ENCODE measurements at regions not wholly inside any gene's neighbourhood (a gene's known extent, or its start where the extent isn't known, plus 50 kb on each side); places are given as distances from the start of the nearest gene placed in this dataset.

GRCh38 chr3:41001556-41001955 lies 197.7 kb upstream of the CTNNB1 start:
- H3K4me1 ChIP-seq = no peaks in the 10 kb centered on the region
- H3K27ac ChIP-seq = no peak overlapping the region
- no peaks in the 10 kb centered on the region for H3K27me3 ChIP-seq
- TF ChIP-seq CTCF (IDR thresholded peaks at IDR 0.05) (no peak), POLR2A (IDR thresholded peaks at IDR 0.05) (no peak)
- no peaks in the 10 kb centered on the region for H3K36me3 ChIP-seq
- H3K4me3 ChIP-seq = no peak overlapping the region
- H3K9me3 ChIP-seq = no peaks in the 10 kb centered on the region
- DNase-seq = no peak

DNA sequence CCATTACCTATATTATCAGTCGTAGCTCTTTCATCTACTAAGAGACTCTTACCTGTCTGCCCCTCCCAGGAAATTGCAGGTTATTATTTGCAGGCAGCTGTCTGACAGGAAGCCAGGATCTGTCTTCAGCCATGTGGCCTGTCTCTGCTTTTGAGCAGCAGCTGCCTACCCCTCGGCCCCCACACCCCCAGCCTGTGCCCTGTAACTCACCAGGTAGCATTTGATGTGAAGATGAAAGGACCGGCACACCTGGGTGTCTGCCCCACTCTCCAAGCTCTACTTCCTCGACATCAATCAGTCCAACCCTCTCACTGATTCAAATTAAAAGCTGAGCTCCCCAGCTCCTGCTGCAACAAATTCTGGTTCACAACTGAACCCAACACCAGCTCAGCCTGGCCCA lies 197.2 kb upstream of the CTNNB1 start:
- Histone ChIP-seq H3K27ac (no peak overlapping the region), H3K36me3 (no peaks in the 10 kb centered on the region), H3K27me3 (no peaks in the 10 kb centered on the region), H3K4me1 (no peaks in the 10 kb centered on the region), H3K4me3 (no peak overlapping the region), H3K9me3 (no peaks in the 10 kb centered on the region)
- no peak for TF ChIP-seq CTCF (IDR thresholded peaks at IDR 0.05)
- no peak for TF ChIP-seq POLR2A (IDR thresholded peaks at IDR 0.05)
- no peak for DNase-seq

DNA sequence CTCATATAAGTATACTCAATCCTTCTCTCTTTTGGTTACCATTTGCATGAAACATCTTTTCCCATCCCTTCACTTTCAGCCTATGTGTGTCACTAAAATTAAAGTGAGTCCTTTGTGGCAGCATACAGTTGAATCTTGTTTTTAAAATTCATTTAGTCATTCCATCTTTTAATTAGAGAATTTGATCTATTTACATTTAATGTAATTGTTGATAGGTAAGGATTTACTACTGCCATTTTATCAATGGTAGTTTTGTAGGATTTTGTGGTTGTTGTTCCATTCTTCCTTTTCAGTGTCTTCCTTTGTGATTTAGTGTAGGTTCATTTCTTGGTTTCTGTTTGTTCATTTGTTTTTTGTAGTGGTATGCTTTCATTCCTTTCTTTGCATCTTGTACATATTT lies 191.9 kb upstream of the CTNNB1 start:
- H3K27me3 ChIP-seq = no peaks in the 10 kb centered on the region
- TF ChIP-seq CTCF (IDR thresholded peaks at IDR 0.05) = no peak
- TF ChIP-seq POLR2A (IDR thresholded peaks at IDR 0.05) = no peak
- peaks cover 0 to 3% (median 0%) of the 10 kb centered on the region in 4 donors for H3K9me3 ChIP-seq

GRCh38 chr3:41011854-41012253 lies 187.5 kb upstream of the CTNNB1 start:
- H3K4me1 ChIP-seq = no peaks in the 10 kb centered on the region
- H3K27me3 ChIP-seq = no peaks in the 10 kb centered on the region
- H3K27ac ChIP-seq = no peak overlapping the region
- no peak for TF ChIP-seq POLR2A (IDR thresholded peaks at IDR 0.05)
- TF ChIP-seq CTCF (IDR thresholded peaks at IDR 0.05) = no peak
- peaks cover 0 to 3% (median 0%) of the 10 kb centered on the region in 4 donors for H3K9me3 ChIP-seq
- no peak overlapping the region for H3K4me3 ChIP-seq
- no peak for DNase-seq
- no peaks in the 10 kb centered on the region for H3K36me3 ChIP-seq

More for the DNA sequence above, 191.9 kb upstream of the CTNNB1 start:
- Histone ChIP-seq H3K36me3 (no peaks in the 10 kb centered on the region), H3K4me1 (no peaks in the 10 kb centered on the region), H3K27ac (no peak overlapping the region), H3K4me3 (no peak overlapping the region)
- no peak for DNase-seq

GRCh38 chr3:41018855-41019254 lies 180.4 kb upstream of the CTNNB1 start:
- H3K4me1 ChIP-seq = no peaks in the 10 kb centered on the region
- H3K9me3 ChIP-seq = no peaks in the 10 kb centered on the region
- H3K4me3 ChIP-seq = no peak overlapping the region
- TF ChIP-seq POLR2A (IDR thresholded peaks at IDR 0.05) (no peak), CTCF (IDR thresholded peaks at IDR 0.05) (no peak)
- H3K36me3 ChIP-seq = no peaks in the 10 kb centered on the region
- no peak for DNase-seq
- H3K27ac ChIP-seq = no peak overlapping the region
- H3K27me3 ChIP-seq = no peaks in the 10 kb centered on the region
